ENCODE measurements at regions not wholly inside any gene's neighbourhood (a gene's known extent, or its start where the extent isn't known, plus 50 kb on each side); places are given as distances from the start of the nearest gene placed in this dataset.
"Not testable (repeated sequence)": the region's sequence is repeated elsewhere in the genome, so short reads cannot be mapped to it uniquely, and the experiment has no call there.

GRCh38 chr1:805310-805709 is 118.4 kb upstream of the SAMD11 start:
- TF ChIP-seq, protein P1, sequence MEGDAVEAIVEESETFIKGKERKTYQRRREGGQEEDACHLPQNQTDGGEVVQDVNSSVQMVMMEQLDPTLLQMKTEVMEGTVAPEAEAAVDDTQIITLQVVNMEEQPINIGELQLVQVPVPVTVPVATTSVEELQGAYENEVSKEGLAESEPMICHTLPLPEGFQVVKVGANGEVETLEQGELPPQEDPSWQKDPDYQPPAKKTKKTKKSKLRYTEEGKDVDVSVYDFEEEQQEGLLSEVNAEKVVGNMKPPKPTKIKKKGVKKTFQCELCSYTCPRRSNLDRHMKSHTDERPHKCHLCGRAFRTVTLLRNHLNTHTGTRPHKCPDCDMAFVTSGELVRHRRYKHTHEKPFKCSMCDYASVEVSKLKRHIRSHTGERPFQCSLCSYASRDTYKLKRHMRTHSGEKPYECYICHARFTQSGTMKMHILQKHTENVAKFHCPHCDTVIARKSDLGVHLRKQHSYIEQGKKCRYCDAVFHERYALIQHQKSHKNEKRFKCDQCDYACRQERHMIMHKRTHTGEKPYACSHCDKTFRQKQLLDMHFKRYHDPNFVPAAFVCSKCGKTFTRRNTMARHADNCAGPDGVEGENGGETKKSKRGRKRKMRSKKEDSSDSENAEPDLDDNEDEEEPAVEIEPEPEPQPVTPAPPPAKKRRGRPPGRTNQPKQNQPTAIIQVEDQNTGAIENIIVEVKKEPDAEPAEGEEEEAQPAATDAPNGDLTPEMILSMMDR (IDR thresholded peaks at IDR 0.05), result not testable (repeated sequence)
- TF ChIP-seq POLR2A, POLR2AphosphoS5, EP300 (IDR thresholded peaks at IDR 0.05): not testable (repeated sequence)

Data from upper lobe of left lung (tissue), 4 donors.